HepG2 (cell line): ENCODE measurements at regions not wholly inside any gene's neighbourhood (a gene's known extent, or its start where the extent isn't known, plus 50 kb on each side); places are given as distances from the start of the nearest gene placed in this dataset.

Experiments used
- CHD2 ChIP-seq: IDR thresholded peaks from 2 replicates; pipeline ENCODE4 v1.6.1; 2011; ENCODE audit warnings: low read depth, low read length, improper control_type of control experiment
- ZNF83 ChIP-seq: sonication (generic); formaldehyde crosslinking; IDR thresholded peaks from 2 replicates; pipeline ENCODE4 v1.4.0; 2020; ENCODE audit warnings: missing genetic modification reagents, mild to moderate bottlenecking, borderline replicate concordance

DNA sequence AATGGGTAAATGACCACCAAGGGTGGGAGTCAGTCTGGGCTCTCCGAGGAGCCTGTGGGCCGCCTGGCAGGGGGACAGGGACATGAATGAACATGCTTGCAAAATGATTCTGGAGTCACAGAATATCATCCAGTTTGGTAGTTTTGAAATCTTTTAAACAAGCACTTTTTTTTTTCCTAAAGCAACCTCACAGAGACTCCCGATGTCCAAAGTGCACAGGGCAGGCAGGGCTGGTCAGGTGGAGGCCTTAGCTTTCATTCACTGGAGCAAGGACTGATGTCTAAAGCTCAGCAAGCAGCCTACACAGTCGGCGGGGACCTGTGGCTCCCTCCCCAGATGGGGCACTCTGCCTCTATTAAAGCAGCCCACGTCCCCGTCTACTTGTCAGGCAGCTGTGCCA is 402.9 kb downstream of the PPP1R2C start:
- TF ChIP-seq ZNF83 (no peak), CHD2 (no peak)
